Sigmoid colon (tissue), 4 donors: ENCODE measurements at regions not wholly inside any gene's neighbourhood (a gene's known extent, or its start where the extent isn't known, plus 50 kb on each side); places are given as distances from the start of the nearest gene placed in this dataset.

Experiments used
- EP300 ChIP-seq, 4 donors: sonication (generic); formaldehyde crosslinking; IDR thresholded peaks; one replicate each; pipeline ENCODE4 v1.6.1; 2017; ENCODE audit warnings: antibody characterized with exemption in 4 of 4
- POLR2A ChIP-seq, 2 donors: fragments of 450-650 bp; IDR thresholded peaks; one replicate each; pipeline ENCODE4 v1.6.1; 2016; ENCODE audit warnings: antibody characterized with exemption in 2 of 2, mild to moderate bottlenecking in 2 of 2, moderate library complexity in 2 of 2
- POLR2AphosphoS5 ChIP-seq, 4 donors: sonication (generic); formaldehyde crosslinking; IDR thresholded peaks; one replicate each; pipeline ENCODE4 v1.6.1; 2017; ENCODE audit warnings: antibody characterized with exemption in 4 of 4
- TF ChIP-seq, protein P1 (sequence below), 4 experiments: fragments of 450-650 bp in 3 of 4; fragments of 200-600 bp in 1 of 4; IDR thresholded peaks; one replicate each; pipeline ENCODE4 v1.5.1; 2016 to 2019; ENCODE audit warnings: antibody characterized with exemption in 4 of 4, mild to moderate bottlenecking in 3 of 4, moderate library complexity in 2 of 4

DNA sequence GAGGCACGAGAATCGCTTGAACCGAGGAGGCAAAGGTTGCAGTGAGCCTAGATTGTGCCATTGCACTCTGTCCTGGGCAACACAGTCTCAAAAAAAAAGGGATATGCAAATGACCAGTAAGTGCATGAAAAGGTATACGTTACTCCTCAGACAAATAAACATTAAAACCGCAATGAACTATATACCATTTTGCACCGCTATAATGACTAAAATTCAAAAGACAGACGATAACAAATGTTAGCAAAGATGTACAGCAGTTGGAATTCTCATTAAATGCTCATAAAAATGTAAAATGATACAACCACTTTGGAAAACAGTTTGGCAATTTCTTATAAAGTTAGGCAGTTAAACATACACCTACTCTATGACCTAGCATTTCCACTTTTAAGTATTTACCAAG is 67.4 kb upstream of the MSH6 start:
- TF ChIP-seq, protein P1, sequence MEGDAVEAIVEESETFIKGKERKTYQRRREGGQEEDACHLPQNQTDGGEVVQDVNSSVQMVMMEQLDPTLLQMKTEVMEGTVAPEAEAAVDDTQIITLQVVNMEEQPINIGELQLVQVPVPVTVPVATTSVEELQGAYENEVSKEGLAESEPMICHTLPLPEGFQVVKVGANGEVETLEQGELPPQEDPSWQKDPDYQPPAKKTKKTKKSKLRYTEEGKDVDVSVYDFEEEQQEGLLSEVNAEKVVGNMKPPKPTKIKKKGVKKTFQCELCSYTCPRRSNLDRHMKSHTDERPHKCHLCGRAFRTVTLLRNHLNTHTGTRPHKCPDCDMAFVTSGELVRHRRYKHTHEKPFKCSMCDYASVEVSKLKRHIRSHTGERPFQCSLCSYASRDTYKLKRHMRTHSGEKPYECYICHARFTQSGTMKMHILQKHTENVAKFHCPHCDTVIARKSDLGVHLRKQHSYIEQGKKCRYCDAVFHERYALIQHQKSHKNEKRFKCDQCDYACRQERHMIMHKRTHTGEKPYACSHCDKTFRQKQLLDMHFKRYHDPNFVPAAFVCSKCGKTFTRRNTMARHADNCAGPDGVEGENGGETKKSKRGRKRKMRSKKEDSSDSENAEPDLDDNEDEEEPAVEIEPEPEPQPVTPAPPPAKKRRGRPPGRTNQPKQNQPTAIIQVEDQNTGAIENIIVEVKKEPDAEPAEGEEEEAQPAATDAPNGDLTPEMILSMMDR (IDR thresholded peaks at IDR 0.05): no peak
- TF ChIP-seq POLR2AphosphoS5 (IDR thresholded peaks at IDR 0.05) (no peak), EP300 (IDR thresholded peaks at IDR 0.05) (no peak), POLR2A (IDR thresholded peaks at IDR 0.05) (no peak)
